ENCODE measurements at regions not wholly inside any gene's neighbourhood (a gene's known extent, or its start where the extent isn't known, plus 50 kb on each side); places are given as distances from the start of the nearest gene placed in this dataset.

DNA sequence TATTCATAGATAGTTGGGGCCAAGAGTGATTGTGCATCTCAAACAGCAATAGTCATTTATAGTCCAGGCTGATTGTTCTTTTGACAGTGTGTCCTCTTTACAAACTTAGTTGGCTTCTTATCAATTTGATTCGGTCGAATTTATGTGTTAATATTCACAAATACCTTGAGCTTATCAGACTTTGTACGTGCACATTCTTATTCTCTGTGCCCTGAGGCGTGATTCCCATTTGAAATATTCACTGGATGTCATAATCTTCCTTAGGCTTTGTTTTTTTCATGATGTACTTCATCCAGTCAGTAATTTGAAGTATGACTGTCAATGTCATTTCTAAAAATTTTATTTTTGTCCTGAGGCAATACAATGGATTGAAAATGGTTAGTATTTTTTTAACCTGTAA is 263.5 kb upstream of the PCDH7 start:
- TF ChIP-seq CTCF (conservative IDR thresholded peaks at IDR 0.05 in 1 of 2, IDR thresholded peaks at IDR 0.05 in 1 of 2; ENCODE audit: extremely low read depth in 1 of 2, insufficient read depth in 1 of 2, low read depth in 1 of 2, low read length in 2 of 2) = no peak
- no peak for TF ChIP-seq EZH2 (IDR thresholded peaks at IDR 0.05; ENCODE audit: borderline replicate concordance, low read length)

Data from mammary epithelial cell (primary cell).